GM12801 (cell line): ENCODE measurements at regions not wholly inside any gene's neighbourhood (a gene's known extent, or its start where the extent isn't known, plus 50 kb on each side); places are given as distances from the start of the nearest gene placed in this dataset.

Experiments used
- CTCF ChIP-seq: IDR thresholded peaks from one replicate; pipeline ENCODE4 v1.5.1; 2011; ENCODE audit warnings: control low read depth; ENCODE audit not compliant: insufficient read length; ENCODE audit errors: extremely low read depth

GRCh38 chr6:98648211-98648914 is 186.0 kb upstream of the POU3F2 start:
- TF ChIP-seq CTCF = no peak

- TF ChIP-seq CTCF = no peak
Observed at GRCh38 chr6:98650941-98651340, 183.4 kb upstream of the POU3F2 start.

GRCh38 chr6:98653179-98653578 is 181.2 kb upstream of the POU3F2 start:
- TF ChIP-seq CTCF = no peak

- no peak for TF ChIP-seq CTCF
Observed at GRCh38 chr6:98657764-98658163, 176.6 kb upstream of the POU3F2 start.

- no peak for TF ChIP-seq CTCF
Observed at GRCh38 chr6:98669371-98669770, 165.0 kb upstream of the POU3F2 start.

- TF ChIP-seq CTCF = no peak
Observed at GRCh38 chr6:98670045-98670746, 164.2 kb upstream of the POU3F2 start.

- TF ChIP-seq CTCF = no peak
Observed at GRCh38 chr6:98672681-98673475, 161.5 kb upstream of the POU3F2 start.
